H1 (cell line): ENCODE measurements at regions not wholly inside any gene's neighbourhood (a gene's known extent, or its start where the extent isn't known, plus 50 kb on each side); places are given as distances from the start of the nearest gene placed in this dataset.

Source experiments
- CHD7 ChIP-seq: fragments of 300-600 bp; sonication (generic); IDR thresholded peaks from 2 replicates; pipeline ENCODE4 v1.7.1; 2012; ENCODE audit warnings: low read length, moderate library complexity, mild to moderate bottlenecking, inconsistent platforms; ENCODE audit not compliant: insufficient replicate concordance
- RFX5 ChIP-seq: IDR thresholded peaks from 2 replicates; pipeline ENCODE4 v1.6.1; 2011; ENCODE audit warnings: low read depth, low read length, improper control_type of control experiment, borderline replicate concordance
- SIN3A ChIP-seq, 2 experiments: IDR thresholded peaks in 1 of 2; conservative IDR thresholded peaks in 1 of 2; 2 replicates each; pipeline ENCODE4 v1.6.1; 2011 to 2012; ENCODE audit warnings: low read length in 2 of 2, improper control_type of control experiment in 1 of 2, low read depth in 1 of 2, mild to moderate bottlenecking in 1 of 2
- SUZ12 ChIP-seq: fragments of 200-600 bp; sonication (generic); IDR thresholded peaks from 2 replicates; pipeline ENCODE4 v1.6.1; 2012; ENCODE audit warnings: mild to moderate bottlenecking, inconsistent platforms, low read length, moderate library complexity, mixed read lengths

- TF ChIP-seq CHD7 (no peak), SIN3A (conservative IDR thresholded peaks at IDR 0.05 in 1 of 2, IDR thresholded peaks at IDR 0.05 in 1 of 2; ENCODE audit: low read depth in 1 of 2, low read length in 2 of 2) (no peak), RFX5 (no peak), SUZ12 (no peak)
Measured at GRCh38 chr10:9015005-9015404, 960.5 kb downstream of the GATA3 start (continued).
